ENCODE measurements at regions not wholly inside any gene's neighbourhood (a gene's known extent, or its start where the extent isn't known, plus 50 kb on each side); places are given as distances from the start of the nearest gene placed in this dataset.
"Not testable (repeated sequence)": the region's sequence is repeated elsewhere in the genome, so short reads cannot be mapped to it uniquely, and the experiment has no call there.

- intact Hi-C loops (cut with DNase I; ENCODE audit: low total_unique reads), result no loop called here
- H3K9me3 ChIP-seq, result peaks cover 0 to 5% (median 0%) of the 10 kb centered on the region in 3 donors
- no peaks in the 10 kb centered on the region for H3K36me3 ChIP-seq
- TF ChIP-seq, protein P1, sequence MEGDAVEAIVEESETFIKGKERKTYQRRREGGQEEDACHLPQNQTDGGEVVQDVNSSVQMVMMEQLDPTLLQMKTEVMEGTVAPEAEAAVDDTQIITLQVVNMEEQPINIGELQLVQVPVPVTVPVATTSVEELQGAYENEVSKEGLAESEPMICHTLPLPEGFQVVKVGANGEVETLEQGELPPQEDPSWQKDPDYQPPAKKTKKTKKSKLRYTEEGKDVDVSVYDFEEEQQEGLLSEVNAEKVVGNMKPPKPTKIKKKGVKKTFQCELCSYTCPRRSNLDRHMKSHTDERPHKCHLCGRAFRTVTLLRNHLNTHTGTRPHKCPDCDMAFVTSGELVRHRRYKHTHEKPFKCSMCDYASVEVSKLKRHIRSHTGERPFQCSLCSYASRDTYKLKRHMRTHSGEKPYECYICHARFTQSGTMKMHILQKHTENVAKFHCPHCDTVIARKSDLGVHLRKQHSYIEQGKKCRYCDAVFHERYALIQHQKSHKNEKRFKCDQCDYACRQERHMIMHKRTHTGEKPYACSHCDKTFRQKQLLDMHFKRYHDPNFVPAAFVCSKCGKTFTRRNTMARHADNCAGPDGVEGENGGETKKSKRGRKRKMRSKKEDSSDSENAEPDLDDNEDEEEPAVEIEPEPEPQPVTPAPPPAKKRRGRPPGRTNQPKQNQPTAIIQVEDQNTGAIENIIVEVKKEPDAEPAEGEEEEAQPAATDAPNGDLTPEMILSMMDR (IDR thresholded peaks at IDR 0.05), result no peak
- H3K27me3 ChIP-seq, result no peaks in the 10 kb centered on the region
- H3K4me3 ChIP-seq, result no peak overlapping the region
- no peak for DNase-seq
- peaks cover 0 to 17% (median 10%) of the 10 kb centered on the region in 4 donors for H3K4me1 ChIP-seq
- no peak overlapping the region for H3K27ac ChIP-seq
These were observed 68.9 kb upstream of the ANKRD55 start for GRCh38 chr5:56302027-56302426.

- intact Hi-C loops (cut with DNase I; ENCODE audit: low total_unique reads), result no loop called here
- Histone ChIP-seq H3K27me3 (no peaks in the 10 kb centered on the region), H3K36me3 (no peaks in the 10 kb centered on the region), H3K9me3 (no peaks in the 10 kb centered on the region), H3K4me3 (no peak overlapping the region), H3K27ac (no peak overlapping the region), H3K4me1 (peaks cover 0 to 17% (median 10%) of the 10 kb centered on the region in 4 donors)
- DNase-seq, result no peak
- TF ChIP-seq, protein P1 (IDR thresholded peaks at IDR 0.05), result no peak
These were observed 67.9 kb upstream of the ANKRD55 start for GRCh38 chr5:56301069-56301468.

- Histone ChIP-seq H3K36me3 (no peaks in the 10 kb centered on the region), H3K4me3 (no peak overlapping the region), H3K27me3 (no peaks in the 10 kb centered on the region), H3K27ac (no peak overlapping the region), H3K4me1 (peaks cover 0 to 17% (median 10%) of the 10 kb centered on the region in 4 donors), H3K9me3 (no peaks in the 10 kb centered on the region)
- TF ChIP-seq, protein P1 (IDR thresholded peaks at IDR 0.05), result no peak
- DNase-seq, result no peak
- intact Hi-C loops (cut with DNase I; ENCODE audit: low total_unique reads), result no loop called here
These were observed 66.1 kb upstream of the ANKRD55 start for GRCh38 chr5:56299212-56299611.

DNA sequence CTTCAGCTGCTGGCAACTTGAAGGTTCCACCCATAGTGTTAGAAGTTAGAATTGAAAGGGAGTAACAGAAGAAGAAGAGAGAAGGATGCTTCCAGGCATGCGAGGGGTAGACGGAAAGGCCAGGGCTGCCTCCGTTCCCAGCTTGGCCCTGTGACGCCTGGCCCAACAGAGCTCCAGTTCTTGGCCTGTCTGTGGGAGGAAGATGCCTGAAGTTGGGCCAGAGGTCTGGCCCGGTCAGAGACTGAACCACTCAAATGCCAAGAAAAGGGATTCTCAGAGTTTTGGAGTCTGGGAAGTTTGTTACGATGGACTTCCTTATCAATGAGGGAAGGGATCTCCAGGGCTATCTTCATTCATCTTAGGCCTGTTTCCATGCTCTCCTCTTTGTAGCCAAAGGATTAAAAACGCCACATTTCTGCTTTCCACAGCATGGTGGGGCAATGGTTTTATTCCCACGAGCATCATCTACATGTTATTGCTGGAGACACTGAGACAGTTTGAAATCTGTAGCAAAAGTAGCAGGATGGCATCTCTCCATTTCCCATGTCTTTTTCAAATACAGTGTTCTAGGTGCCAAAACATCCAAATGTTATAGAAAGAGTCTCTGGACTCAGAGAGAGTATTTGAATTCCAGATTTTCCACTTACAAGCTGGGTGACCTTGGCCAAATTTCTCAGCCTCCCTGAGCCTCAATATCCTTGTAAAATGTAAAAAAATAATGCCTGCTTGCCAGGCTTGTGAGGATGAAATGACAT lies 65.4 kb upstream of the ANKRD55 start:
- TF ChIP-seq, protein P1 (IDR thresholded peaks at IDR 0.05), result no peak
- no peak overlapping the region for H3K27ac ChIP-seq
- no peaks in the 10 kb centered on the region for H3K27me3 ChIP-seq
- peaks cover 0 to 17% (median 10%) of the 10 kb centered on the region in 4 donors for H3K4me1 ChIP-seq
- intact Hi-C loops (cut with DNase I; ENCODE audit: low total_unique reads), result no loop called here
- no peaks in the 10 kb centered on the region for H3K9me3 ChIP-seq
- H3K4me3 ChIP-seq, result no peak overlapping the region
- H3K36me3 ChIP-seq, result no peaks in the 10 kb centered on the region
- peak in 1 of 2 donors; percentile 24 for DNase-seq

GRCh38 chr5:56297851-56298250 lies 64.7 kb upstream of the ANKRD55 start:
- intact Hi-C loops (cut with DNase I; ENCODE audit: low total_unique reads), result no loop called here
- no peak for DNase-seq
- Histone ChIP-seq H3K9me3 (no peaks in the 10 kb centered on the region), H3K4me1 (peaks cover 0 to 17% (median 10%) of the 10 kb centered on the region in 4 donors), H3K36me3 (no peaks in the 10 kb centered on the region), H3K4me3 (no peak overlapping the region), H3K27me3 (no peaks in the 10 kb centered on the region), H3K27ac (no peak overlapping the region)
- TF ChIP-seq, protein P1 (IDR thresholded peaks at IDR 0.05), result no peak

DNA sequence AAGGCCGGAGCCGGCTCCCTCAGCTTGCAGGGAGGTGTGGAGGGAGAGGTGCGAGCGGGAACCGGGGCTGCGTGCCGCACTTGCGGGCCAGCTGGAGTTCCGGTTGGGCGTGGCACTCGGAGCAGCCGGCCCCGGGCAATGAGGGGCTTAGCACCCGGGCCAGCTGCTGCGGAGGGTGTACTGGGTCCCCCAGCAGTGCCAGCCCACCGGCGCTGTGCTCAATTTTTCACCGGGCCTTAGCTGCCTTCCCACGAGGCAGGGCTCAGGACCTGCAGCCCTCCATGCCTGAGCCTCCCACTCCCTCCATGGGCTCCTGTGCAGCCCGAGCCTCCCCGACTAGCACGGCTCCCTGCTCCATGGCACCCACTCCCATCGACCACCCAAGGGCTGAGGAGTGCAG lies 62.2 kb upstream of the ANKRD55 start:
- DNase-seq; H3K9me3 ChIP-seq; H3K4me3 ChIP-seq; H3K36me3 ChIP-seq; intact Hi-C loops (cut with DNase I; ENCODE audit: low total_unique reads); H3K27ac ChIP-seq; H3K27me3 ChIP-seq: not testable (repeated sequence)
- peaks cover 0 to 17% (median 10%) of the 10 kb centered on the region in 4 donors for H3K4me1 ChIP-seq

Data from tibial artery (tissue), 4 donors.